Ascending aorta (tissue), 2 donors: ENCODE measurements at regions not wholly inside any gene's neighbourhood (a gene's known extent, or its start where the extent isn't known, plus 50 kb on each side); places are given as distances from the start of the nearest gene placed in this dataset.
A peak's percentile ranks its signal among the peaks of the same experiment; 100 is the strongest.

Experiments
- DNase-seq, 2 donors: peaks; one replicate each; pipeline ENCODE4 v3.0.0-alpha.2; 2019; ENCODE audit warnings: low spot score in 2 of 2
- H3K27ac ChIP-seq, 2 donors: fragments of 200-600 bp; sonication (generic); one replicate each; pipeline ENCODE4 v1.5.1; 2016 to 2017; ENCODE audit warnings: mild to moderate bottlenecking in 1 of 2
- H3K27me3 ChIP-seq: fragments of 200-600 bp; sonication (generic); one replicate; pipeline ENCODE4 v1.5.1; 2017
- H3K36me3 ChIP-seq, 2 donors: fragments of 200-600 bp; sonication (generic); one replicate each; pipeline ENCODE4 v1.5.1; 2016
- H3K4me1 ChIP-seq, 2 donors: fragments of 200-600 bp; sonication (generic); one replicate each; pipeline ENCODE4 v1.5.1; 2016 to 2017; ENCODE audit warnings: mild to moderate bottlenecking in 1 of 2
- H3K4me3 ChIP-seq, 2 donors: fragments of 200-600 bp; sonication (generic); one replicate each; pipeline ENCODE4 v1.5.1; 2016 to 2017; ENCODE audit warnings: mild to moderate bottlenecking in 1 of 2
- H3K9me3 ChIP-seq, 2 donors: fragments of 200-600 bp; sonication (generic); one replicate each; pipeline ENCODE4 v1.5.1; 2016
- CTCF ChIP-seq, 3 experiments: fragments of 200-600 bp in 2 of 3; fragments of 450-650 bp in 1 of 3; sonication (generic) in 2 of 3; IDR thresholded peaks; one replicate each; pipeline ENCODE4 v1.5.1; 2016 to 2019; ENCODE audit warnings: antibody characterized with exemption in 3 of 3, mild to moderate bottlenecking in 1 of 3, moderate library complexity in 1 of 3
- intact Hi-C: fragments of 100-400 bp; cut with DNase I; formaldehyde crosslinking; loops from one replicate; pipeline ENCODE4 v1.15.1; 2023

- TF ChIP-seq CTCF (IDR thresholded peaks at IDR 0.05): peak in 2 of 3 experiments; percentile 17 to 35
- intact Hi-C loops: loop anchor here (5.0 kb wide), 1 partner anchor 912 kb away; no protein-coding TSS in a partner anchor
- Histone ChIP-seq H3K27ac (peak overlapping the region; percentile 57 to 85), H3K4me1 (peaks cover 0 to 18% of the 10 kb centered on the region in 2 donors), H3K4me3 (peak overlapping the region in 1 of 2 donors; percentile 31), H3K9me3 (no peaks in the 10 kb centered on the region), H3K36me3 (no peaks in the 10 kb centered on the region), H3K27me3 (no peaks in the 10 kb centered on the region)
- no peak for DNase-seq
Measured at GRCh38 chr1:55670331-55671082, 455.3 kb upstream of the USP24 start.

- TF ChIP-seq CTCF (IDR thresholded peaks at IDR 0.05): no peak
- Histone ChIP-seq H3K9me3 (peaks cover 0 to 6% of the 10 kb centered on the region in 2 donors), H3K4me1 (peaks cover 0 to 18% of the 10 kb centered on the region in 2 donors), H3K27me3 (no peaks in the 10 kb centered on the region), H3K36me3 (no peaks in the 10 kb centered on the region), H3K4me3 (no peak overlapping the region), H3K27ac (peak overlapping the region; percentile 57 to 85)
- peak in 1 of 2 donors; percentile 74 for DNase-seq
- intact Hi-C loops: loop anchor here (2.0 kb wide), 1 partner anchor 50 kb away; no protein-coding TSS in a partner anchor
Measured at GRCh38 chr1:55669293-55669692, 454.1 kb upstream of the USP24 start.

GRCh38 chr1:55662875-55663274, 447.7 kb upstream of the USP24 start:
- Histone ChIP-seq H3K4me3 (no peak overlapping the region), H3K27ac (no peak overlapping the region), H3K4me1 (no peaks in the 10 kb centered on the region), H3K36me3 (no peaks in the 10 kb centered on the region), H3K9me3 (peaks cover 0 to 9% of the 10 kb centered on the region in 2 donors), H3K27me3 (no peaks in the 10 kb centered on the region)
- intact Hi-C loops: no loop called here
- no peak for DNase-seq
- TF ChIP-seq CTCF (IDR thresholded peaks at IDR 0.05): no peak

GRCh38 chr1:55658917-55659316, 443.8 kb upstream of the USP24 start:
- intact Hi-C loops: loop anchor here (5.0 kb wide), 1 partner anchor 232 kb away; no protein-coding TSS in a partner anchor
- peak overlapping the region; percentile 69 to 73 for H3K27ac ChIP-seq

DNA sequence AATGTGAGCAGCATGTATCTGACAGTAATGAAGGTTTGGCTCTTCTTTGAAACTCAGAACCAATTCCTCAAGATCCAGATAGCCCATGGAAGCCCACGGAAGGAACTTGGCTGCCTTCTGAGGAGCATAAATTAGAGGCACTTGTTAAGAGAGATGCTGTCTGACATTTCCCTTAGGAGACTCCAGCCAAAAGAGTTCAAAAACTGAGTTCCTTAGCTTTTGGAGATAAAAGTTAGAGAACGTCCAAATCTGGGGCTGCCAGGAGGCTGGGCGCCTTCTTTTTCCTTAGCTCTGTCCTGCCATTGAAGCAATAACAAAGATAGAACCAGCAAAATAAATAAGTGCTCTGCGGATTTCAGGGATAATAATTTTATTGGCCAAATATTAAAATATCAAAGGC, 439.6 kb upstream of the USP24 start:
- Histone ChIP-seq H3K4me1 (peaks cover 0 to 7% of the 10 kb centered on the region in 2 donors), H3K4me3 (no peak overlapping the region), H3K9me3 (no peaks in the 10 kb centered on the region), H3K27ac (peak overlapping the region; percentile 70 to 83), H3K36me3 (no peaks in the 10 kb centered on the region), H3K27me3 (no peaks in the 10 kb centered on the region)
- DNase-seq: no peak
- no peak for TF ChIP-seq CTCF (IDR thresholded peaks at IDR 0.05)
- intact Hi-C loops: loop anchor here (2.0 to 5.0 kb wide), 2 partner anchors 18 to 227 kb away; no protein-coding TSS in a partner anchor

More at GRCh38 chr1:55658917-55659316, 443.8 kb upstream of the USP24 start:
- TF ChIP-seq CTCF (IDR thresholded peaks at IDR 0.05): no peak
- no peak overlapping the region for H3K4me3 ChIP-seq
- no peaks in the 10 kb centered on the region for H3K27me3 ChIP-seq
- H3K9me3 ChIP-seq: peaks cover 0 to 3% of the 10 kb centered on the region in 2 donors
- H3K4me1 ChIP-seq: peaks cover 0 to 3% of the 10 kb centered on the region in 2 donors
- no peak for DNase-seq
- no peaks in the 10 kb centered on the region for H3K36me3 ChIP-seq
